GM11168 (cell line): ENCODE measurements at regions not wholly inside any gene's neighbourhood (a gene's known extent, or its start where the extent isn't known, plus 50 kb on each side); places are given as distances from the start of the nearest gene placed in this dataset.

Experiments used
- in situ Hi-C: fragments of 300-500 bp; cut with MboI; formaldehyde crosslinking; loops from one replicate; pipeline ENCODE4 v1.12.0; 2022; ENCODE audit warnings: low sequenced_read_pairs; ENCODE audit not compliant: unreplicated experiment

DNA sequence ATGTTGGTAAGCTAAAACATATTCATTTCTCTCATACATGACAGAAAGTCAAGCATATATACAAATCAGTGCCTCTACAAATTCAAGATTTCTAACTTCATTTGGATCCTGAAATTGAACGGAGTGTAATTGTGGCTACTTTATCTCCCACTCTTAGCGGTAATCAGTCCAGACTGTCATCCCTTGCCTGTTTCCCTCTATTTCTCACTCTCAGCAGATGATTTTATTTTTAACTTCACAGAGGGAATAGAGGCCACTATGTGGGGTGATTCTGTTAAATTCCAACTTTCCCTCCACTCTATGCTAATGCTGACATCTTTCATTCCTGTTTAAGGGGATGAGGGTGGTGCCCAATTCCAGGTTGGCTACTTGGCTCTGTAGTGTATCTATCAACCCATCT is 153.8 kb upstream of the KCNN2 start:
- in situ Hi-C loops = no loop called here

DNA sequence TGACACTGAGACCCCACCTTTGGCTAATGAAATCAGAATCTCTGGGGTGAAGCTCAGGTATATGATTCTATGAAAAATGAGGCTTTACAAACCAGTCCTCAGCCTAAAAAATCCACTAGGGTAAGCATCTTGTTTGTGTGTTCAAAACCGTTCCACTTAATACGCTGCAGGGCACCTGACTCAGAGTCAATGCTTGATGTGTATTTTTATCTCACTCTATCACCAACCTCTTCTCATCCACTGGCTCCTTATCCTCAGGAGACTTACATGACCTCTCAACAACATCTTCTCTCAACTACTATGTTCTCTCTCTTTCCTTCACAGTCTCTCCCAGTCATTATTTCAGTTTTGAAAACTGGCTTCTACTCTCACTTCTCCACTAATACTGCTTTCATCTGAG is 153.3 kb upstream of the KCNN2 start:
- in situ Hi-C loops = no loop called here

DNA sequence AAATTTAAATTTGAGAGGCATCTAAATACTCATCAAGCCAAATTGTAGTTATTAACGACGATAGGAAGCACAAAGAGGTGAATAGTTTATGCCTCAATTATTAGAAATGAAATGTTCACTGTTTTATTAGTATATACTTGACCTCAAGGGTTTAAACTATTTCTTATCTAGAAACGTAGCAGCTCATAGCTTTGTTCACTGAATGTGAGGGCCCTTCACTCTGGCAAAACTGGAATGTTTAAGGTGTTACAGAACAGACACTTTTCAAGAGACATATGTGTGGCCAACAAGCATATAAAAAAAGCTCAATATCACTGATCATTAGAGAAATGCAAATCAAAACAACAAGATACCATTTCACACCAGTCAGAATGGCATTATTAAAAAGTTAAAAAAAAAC is 151.2 kb upstream of the KCNN2 start:
- in situ Hi-C loops = no loop called here

DNA sequence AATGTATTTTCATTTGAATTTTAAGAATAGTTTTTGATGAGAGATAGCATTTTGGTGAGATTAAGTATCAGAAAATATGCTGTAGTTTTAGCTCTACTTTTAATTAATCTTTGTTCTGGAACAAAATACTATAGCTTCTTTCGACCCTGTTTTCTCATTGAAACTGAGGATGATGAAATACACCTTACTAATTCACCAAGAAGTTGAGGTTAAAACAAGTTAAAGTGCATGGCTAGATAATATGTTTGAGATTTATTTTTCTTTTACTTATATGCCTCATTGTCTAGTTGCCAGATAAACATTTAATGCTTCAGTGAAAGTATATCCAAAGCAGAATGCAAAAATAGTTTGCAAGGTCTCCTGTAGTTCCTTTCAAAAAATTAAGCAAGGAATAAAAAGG is 140.1 kb upstream of the KCNN2 start:
- in situ Hi-C loops = no loop called here

GRCh38 chr5:114223866-114224265 is 138.0 kb upstream of the KCNN2 start:
- in situ Hi-C loops = no loop called here

DNA sequence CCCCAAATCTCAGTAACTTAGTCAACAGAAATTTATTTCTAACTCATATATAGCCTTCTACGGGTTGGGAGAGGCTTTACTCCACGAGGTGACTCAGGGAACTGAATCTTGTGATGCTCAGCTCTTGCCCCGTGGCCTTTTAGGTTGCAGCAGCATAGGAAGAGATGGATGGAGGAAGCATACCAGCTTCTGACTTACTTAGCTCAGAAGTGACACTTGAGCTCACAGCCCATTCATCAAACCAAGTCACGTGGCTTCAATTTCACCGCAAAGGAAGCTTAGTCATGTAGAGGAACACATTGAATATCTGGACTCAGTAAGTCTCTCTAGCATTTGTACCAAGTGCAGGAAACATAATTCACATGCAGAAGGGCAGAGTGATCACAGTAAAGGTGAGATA is 124.1 kb upstream of the KCNN2 start:
- in situ Hi-C loops = no loop called here

- in situ Hi-C loops = no loop called here
These were observed 123.0 kb upstream of the KCNN2 start for GRCh38 chr5:114238771-114239313.

DNA sequence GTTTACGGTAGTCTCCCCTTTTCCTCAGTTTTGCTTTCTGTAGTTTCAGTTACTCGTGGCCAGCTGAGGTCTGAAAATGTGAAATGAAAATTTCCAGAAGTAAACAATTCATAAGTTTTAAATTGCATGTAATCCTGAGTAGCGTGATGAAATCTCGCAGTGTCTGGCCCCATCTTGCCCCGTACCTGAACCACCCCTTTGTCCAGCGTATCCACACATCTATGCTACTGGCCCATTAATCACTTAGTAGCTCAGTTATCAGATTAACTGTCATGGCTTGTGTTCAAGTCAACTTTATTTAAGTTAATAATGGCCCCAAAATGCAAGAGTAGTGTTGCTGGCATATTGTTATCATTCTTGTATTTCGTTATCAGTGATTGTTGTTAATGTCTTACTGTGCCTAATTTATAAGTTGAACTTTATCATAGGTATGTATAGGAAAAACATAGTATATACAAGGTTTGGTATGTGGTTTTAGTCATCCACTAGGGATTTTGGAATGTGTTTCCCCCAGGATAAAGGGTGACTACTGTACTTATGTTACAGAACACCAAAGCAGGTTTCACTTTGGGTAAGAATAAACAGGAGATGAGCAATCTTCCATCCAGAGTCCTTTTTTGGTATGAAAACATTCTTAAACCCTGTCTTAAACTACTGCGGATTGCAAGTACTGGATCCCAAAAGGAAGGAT is 118.4 kb upstream of the KCNN2 start:
- in situ Hi-C loops = no loop called here

DNA sequence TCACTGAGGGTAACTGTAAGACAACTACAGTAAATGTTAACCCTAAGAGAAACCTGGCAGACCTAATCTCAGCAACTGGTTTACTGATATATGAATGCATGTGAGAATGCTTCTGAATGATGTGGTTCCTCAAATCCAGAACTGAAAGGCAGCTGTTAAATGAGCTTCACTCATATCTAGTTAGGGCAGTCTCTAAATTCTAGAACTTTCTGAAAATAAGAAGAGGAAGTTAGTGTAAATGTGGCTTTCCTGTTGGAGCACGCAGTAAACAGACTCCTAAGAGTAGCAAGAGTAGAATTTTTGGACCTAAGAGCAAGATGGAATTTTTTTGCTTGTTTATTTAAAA is 117.9 kb upstream of the KCNN2 start:
- in situ Hi-C loops = no loop called here

DNA sequence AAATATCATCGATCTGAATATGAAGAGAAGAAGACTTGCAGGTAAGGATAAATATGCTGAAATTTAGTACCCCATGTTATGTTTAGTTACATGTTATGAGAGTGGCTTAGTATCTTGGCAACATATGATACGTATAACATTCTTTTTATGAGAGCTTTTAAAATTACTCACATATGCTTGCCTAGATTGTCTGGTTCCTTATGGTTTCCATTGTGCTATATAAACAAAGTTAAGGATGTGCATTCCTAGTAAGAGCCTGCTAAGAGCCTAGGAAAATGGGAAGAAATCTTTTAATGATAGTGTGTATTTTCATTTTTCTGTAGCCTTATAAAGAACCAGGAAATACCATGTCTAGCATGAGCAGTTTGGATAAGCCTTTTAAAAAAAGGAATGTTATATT is 112.0 kb upstream of the KCNN2 start:
- in situ Hi-C loops = no loop called here

DNA sequence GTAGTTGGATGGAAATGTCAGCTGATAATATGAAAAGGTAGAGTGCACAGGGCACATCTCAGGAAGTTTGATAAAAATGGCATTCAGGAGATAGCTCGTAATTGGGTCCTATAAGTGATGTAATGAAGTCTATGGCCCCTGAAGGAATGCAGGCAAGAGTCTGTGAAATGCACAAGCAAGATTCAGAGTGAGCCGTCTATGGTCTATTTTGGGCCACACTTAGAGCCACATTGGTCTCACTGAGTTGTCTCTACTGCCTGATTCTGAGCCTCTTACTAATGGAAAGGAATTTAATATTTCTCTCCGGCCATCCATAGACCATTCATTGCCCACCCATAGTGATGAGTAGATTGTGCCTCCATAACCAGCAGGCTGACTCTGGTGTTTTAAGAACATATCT is 111.3 kb upstream of the KCNN2 start:
- in situ Hi-C loops = no loop called here

GRCh38 chr5:114252226-114252625 is 109.6 kb upstream of the KCNN2 start:
- in situ Hi-C loops = no loop called here

GRCh38 chr5:114255260-114255659 is 106.6 kb upstream of the KCNN2 start:
- in situ Hi-C loops = no loop called here

GRCh38 chr5:114261989-114262388 is 99.9 kb upstream of the KCNN2 start:
- in situ Hi-C loops = no loop called here

- in situ Hi-C loops = no loop called here
These were observed 96.3 kb upstream of the KCNN2 start for GRCh38 chr5:114265432-114266060.

- in situ Hi-C loops = no loop called here
These were observed 95.5 kb upstream of the KCNN2 start for GRCh38 chr5:114266374-114266773.

DNA sequence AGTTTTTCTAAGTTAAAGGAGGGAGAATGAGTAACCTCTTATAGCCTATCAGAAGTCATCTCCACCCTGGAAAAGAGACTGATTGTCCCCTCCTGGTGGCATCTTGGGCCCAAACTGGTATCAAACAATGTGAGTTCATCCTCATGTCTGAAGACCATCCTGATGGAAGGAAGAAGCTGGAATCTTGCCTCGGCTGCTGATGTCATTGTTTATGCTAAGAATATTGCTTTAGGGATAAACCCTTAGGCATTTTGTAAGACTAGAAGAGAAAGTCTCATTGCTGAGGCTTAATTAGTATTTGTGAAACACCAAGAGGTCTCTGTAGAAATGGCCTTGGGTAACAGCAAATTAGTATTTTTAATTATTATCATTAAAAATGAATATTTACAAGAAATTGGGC is 65.7 kb upstream of the KCNN2 start:
- in situ Hi-C loops = no loop called here

DNA sequence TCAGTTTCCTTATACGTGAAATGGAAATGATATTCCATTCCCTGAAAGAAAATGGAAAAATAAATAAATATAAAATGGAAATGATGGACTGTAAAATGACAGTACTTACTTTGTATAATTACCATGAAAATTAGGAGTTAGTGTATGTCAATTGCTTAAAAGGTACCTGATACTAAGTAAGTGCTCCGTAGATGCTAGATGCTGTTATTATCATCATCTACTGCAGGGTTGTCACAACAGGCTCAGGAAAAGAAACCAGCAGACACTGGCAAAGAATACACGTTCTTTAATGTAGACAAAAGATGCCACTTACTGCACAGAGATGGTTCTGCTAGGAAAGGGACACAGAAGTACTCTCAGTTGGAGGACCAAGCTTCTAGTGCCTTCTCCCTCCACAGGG is 64.0 kb upstream of the KCNN2 start:
- in situ Hi-C loops = no loop called here

- in situ Hi-C loops = no loop called here
These were observed 56.3 kb upstream of the KCNN2 start for GRCh38 chr5:114305402-114306207.

DNA sequence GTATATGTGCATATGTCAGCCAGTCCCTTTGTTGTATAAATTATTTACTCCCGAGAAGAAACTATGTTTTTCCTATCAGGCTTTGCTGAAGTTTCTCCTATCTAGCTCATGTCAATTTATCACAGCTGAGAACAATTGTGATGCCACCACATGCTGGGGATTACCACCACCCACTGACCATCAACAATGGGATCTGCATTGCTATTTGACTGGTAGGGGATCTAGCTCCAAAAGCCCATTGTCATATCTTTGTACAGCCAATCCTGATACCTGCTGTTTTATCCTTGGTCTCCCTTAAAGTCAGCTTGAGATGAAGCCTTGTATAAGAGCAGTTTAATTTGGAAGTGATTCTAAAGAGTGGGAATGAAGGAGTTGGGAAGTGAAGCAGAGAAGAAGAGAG is 53.9 kb upstream of the KCNN2 start:
- in situ Hi-C loops = no loop called here

DNA sequence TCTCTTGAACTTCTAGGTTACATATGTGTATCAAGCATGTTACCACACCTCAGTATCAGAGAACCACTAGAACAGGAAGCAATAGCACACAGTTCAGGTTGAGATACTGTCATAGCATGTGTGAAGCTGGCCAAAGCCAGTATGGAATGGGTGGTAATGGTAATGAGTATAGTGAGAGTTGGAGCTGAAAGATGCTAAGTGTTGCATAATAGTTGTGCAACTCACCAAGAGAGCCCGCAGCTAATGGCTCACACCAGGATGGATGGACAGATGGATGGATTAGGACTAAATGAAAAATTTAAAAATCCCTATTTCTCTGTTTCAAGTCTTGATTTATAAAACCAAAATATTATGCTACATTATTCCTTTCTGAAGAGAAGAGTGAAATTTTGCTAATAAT is 53.4 kb upstream of the KCNN2 start:
- in situ Hi-C loops = no loop called here
